ENCODE measurements at regions not wholly inside any gene's neighbourhood (a gene's known extent, or its start where the extent isn't known, plus 50 kb on each side); places are given as distances from the start of the nearest gene placed in this dataset.
A peak's percentile ranks its signal among the peaks of the same experiment; 100 is the strongest.

- peak; percentile 0 for DNase-seq (ENCODE audit: low read depth)
- no peak for TF ChIP-seq CTCF (conservative IDR thresholded peaks at IDR 0.05; ENCODE audit: low read length)
- H3K4me3 ChIP-seq (ENCODE audit: low read length): no peak overlapping the region
Observed at GRCh38 chr3:34948517-34948916, 690.8 kb upstream of the ARPP21 start.

GRCh38 chr3:34955680-34956079 lies 683.6 kb upstream of the ARPP21 start:
- TF ChIP-seq CTCF (conservative IDR thresholded peaks at IDR 0.05; ENCODE audit: low read length): no peak
- H3K4me3 ChIP-seq (ENCODE audit: low read length): no peak overlapping the region
- no peak for DNase-seq (ENCODE audit: low read depth)

- H3K4me3 ChIP-seq (ENCODE audit: low read length): no peak overlapping the region
- TF ChIP-seq CTCF (conservative IDR thresholded peaks at IDR 0.05; ENCODE audit: low read length): no peak
- no peak for DNase-seq (ENCODE audit: low read depth)
Observed at GRCh38 chr3:34956511-34956910, 682.8 kb upstream of the ARPP21 start.

GRCh38 chr3:34957677-34958076 lies 681.6 kb upstream of the ARPP21 start:
- DNase-seq (ENCODE audit: low read depth): peak; percentile 1
- TF ChIP-seq CTCF (conservative IDR thresholded peaks at IDR 0.05; ENCODE audit: low read length): no peak
- H3K4me3 ChIP-seq (ENCODE audit: low read length): no peak overlapping the region

- no peak overlapping the region for H3K4me3 ChIP-seq (ENCODE audit: low read length)
- no peak for DNase-seq (ENCODE audit: low read depth)
- no peak for TF ChIP-seq CTCF (conservative IDR thresholded peaks at IDR 0.05; ENCODE audit: low read length)
Observed at GRCh38 chr3:34969513-34969912, 669.8 kb upstream of the ARPP21 start.

- H3K4me3 ChIP-seq (ENCODE audit: low read length): no peak overlapping the region
- no peak for DNase-seq (ENCODE audit: low read depth)
- no peak for TF ChIP-seq CTCF (conservative IDR thresholded peaks at IDR 0.05; ENCODE audit: low read length)
Observed at GRCh38 chr3:34972481-34972880, 666.8 kb upstream of the ARPP21 start.

- no peak overlapping the region for H3K4me3 ChIP-seq (ENCODE audit: low read length)
- TF ChIP-seq CTCF (conservative IDR thresholded peaks at IDR 0.05; ENCODE audit: low read length): no peak
Observed at GRCh38 chr3:34973586-34973985, 665.7 kb upstream of the ARPP21 start.

More at GRCh38 chr3:34973586-34973985, 665.7 kb upstream of the ARPP21 start:
- no peak for DNase-seq (ENCODE audit: low read depth)

Measured in AG10803 (cell line).